Stimulated activated naive CD8-positive, alpha-beta T cell treated with anti-CD3 and anti-CD28 coated beads, Interleukin-15, amount 100 ng/mL, for 72 hours (primary cell): ENCODE measurements at regions not wholly inside any gene's neighbourhood (a gene's known extent, or its start where the extent isn't known, plus 50 kb on each side); places are given as distances from the start of the nearest gene placed in this dataset.
"Not testable (repeated sequence)": the region's sequence is repeated elsewhere in the genome, so short reads cannot be mapped to it uniquely, and the experiment has no call there.

Experiments used
- ATAC-seq: fragments of 150-1000 bp; cut with Tn5 transposase; 2 replicates; pipeline ENCODE4 v1.10.0; 2021; ENCODE audit warnings: mild to moderate bottlenecking, moderate library complexity
- DNase-seq, 2 donors: peaks; one replicate each; pipeline ENCODE4 v3.0.0; 2021 to 2022
- H3K27ac Mint-ChIP-seq, 2 donors: one replicate each; pipeline ENCODE4 v1.8.0; 2022; ENCODE audit warnings: mild to moderate bottlenecking in 2 of 2, mixed read lengths in 2 of 2, moderate library complexity in 2 of 2
- H3K27me3 Mint-ChIP-seq: one replicate; pipeline ENCODE4 v1.8.0; 2022; ENCODE audit warnings: mixed read lengths
- H3K4me1 Mint-ChIP-seq: one replicate; pipeline ENCODE4 v1.8.0; 2022; ENCODE audit warnings: mild to moderate bottlenecking, mixed read lengths
- H3K4me3 Mint-ChIP-seq, 2 donors: one replicate each; pipeline ENCODE4 v1.8.0; 2022; ENCODE audit warnings: mild to moderate bottlenecking in 2 of 2, mixed read lengths in 2 of 2, moderate library complexity in 1 of 2
- H3K9me3 Mint-ChIP-seq, 2 donors: one replicate each; pipeline ENCODE4 v1.8.0; 2022; ENCODE audit warnings: mixed read lengths in 2 of 2

- Mint-ChIP-seq H3K9me3 (peaks cover 9 to 16% of the 10 kb centered on the region in 2 donors), H3K4me3 (no peak overlapping the region), H3K4me1 (no peaks in the 10 kb centered on the region), H3K27me3 (peaks cover 28% of the 10 kb centered on the region), H3K27ac (no peak overlapping the region)
- DNase-seq: no peak
- ATAC-seq: no peak
These were observed 84.2 kb upstream of the RMP24 start for GRCh38 chr18:35888329-35888728.

DNA sequence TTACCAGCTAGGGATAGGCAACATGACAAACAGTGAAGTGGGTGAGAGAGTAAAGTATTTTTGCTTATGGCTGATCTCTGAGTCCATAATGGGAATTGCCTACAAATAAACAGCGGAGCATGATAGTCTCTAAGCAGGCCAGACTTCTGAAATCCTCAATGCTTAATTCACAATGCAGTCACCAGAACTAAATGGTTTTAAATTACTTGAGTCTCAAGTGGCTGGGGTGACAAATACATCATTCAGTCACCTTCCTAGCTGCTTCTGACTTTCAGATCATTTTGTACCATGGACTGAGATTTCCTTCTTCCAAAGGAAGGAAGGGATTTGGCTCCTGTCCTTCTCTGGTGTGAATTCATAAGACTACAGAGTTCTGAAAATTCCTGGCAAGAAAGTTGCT, 82.8 kb upstream of the RMP24 start:
- ATAC-seq (no peak), DNase-seq (no peak)
- Mint-ChIP-seq H3K9me3 (peaks cover 9 to 18% of the 10 kb centered on the region in 2 donors), H3K4me3 (no peak overlapping the region), H3K27me3 (peaks cover 28% of the 10 kb centered on the region), H3K27ac (no peak overlapping the region), H3K4me1 (no peaks in the 10 kb centered on the region)

GRCh38 chr18:35890323-35890722, 82.2 kb upstream of the RMP24 start:
- no peak overlapping the region for H3K27ac Mint-ChIP-seq
- H3K27me3 Mint-ChIP-seq: peaks cover 28% of the 10 kb centered on the region
- no peak for ATAC-seq

GRCh38 chr18:35892118-35892517, 80.4 kb upstream of the RMP24 start:
- Mint-ChIP-seq H3K27ac (no peak overlapping the region), H3K27me3 (peaks cover 28% of the 10 kb centered on the region), H3K4me3 (no peak overlapping the region), H3K4me1 (no peaks in the 10 kb centered on the region), H3K9me3 (peaks cover 9 to 18% of the 10 kb centered on the region in 2 donors)
- DNase-seq: no peak
- no peak for ATAC-seq

More at GRCh38 chr18:35890323-35890722, 82.2 kb upstream of the RMP24 start:
- no peak for DNase-seq
- Mint-ChIP-seq H3K4me1 (no peaks in the 10 kb centered on the region), H3K9me3 (peaks cover 9 to 18% of the 10 kb centered on the region in 2 donors), H3K4me3 (no peak overlapping the region)

DNA sequence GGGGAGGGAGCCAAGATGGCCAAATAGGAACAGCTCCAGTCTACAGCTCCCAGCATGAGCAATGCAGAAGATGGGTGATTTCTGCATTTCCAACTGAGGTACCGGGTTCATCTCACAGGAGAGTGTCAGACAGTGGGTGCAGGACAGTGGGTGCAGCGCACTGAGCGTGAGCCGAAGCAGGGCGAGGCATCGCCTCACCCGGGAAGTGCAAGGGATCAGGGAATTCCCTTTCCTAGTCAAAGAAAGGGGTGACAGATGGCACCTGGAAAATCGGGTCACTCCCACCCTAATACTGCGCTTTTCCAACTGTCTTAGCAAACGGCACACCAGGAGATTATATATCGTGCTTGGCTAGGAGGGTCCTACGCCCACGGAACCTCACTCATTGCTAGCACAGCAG, 75.0 kb upstream of the RMP24 start:
- not testable (repeated sequence) for ATAC-seq, DNase-seq, H3K4me3 Mint-ChIP-seq, H3K4me1 Mint-ChIP-seq, H3K27ac Mint-ChIP-seq
- Mint-ChIP-seq H3K27me3 (peaks cover 11% of the 10 kb centered on the region), H3K9me3 (peaks cover 0 to 14% of the 10 kb centered on the region in 2 donors)

GRCh38 chr18:35904389-35905037, 68.0 kb upstream of the RMP24 start:
- DNase-seq (no peak), ATAC-seq (peak; percentile 43)
- peaks cover 0 to 5% of the 10 kb centered on the region in 2 donors for H3K9me3 Mint-ChIP-seq
- H3K27ac Mint-ChIP-seq: no peak overlapping the region
- H3K4me1 Mint-ChIP-seq: no peaks in the 10 kb centered on the region
- peaks cover 11% of the 10 kb centered on the region for H3K27me3 Mint-ChIP-seq
- no peak overlapping the region for H3K4me3 Mint-ChIP-seq

DNA sequence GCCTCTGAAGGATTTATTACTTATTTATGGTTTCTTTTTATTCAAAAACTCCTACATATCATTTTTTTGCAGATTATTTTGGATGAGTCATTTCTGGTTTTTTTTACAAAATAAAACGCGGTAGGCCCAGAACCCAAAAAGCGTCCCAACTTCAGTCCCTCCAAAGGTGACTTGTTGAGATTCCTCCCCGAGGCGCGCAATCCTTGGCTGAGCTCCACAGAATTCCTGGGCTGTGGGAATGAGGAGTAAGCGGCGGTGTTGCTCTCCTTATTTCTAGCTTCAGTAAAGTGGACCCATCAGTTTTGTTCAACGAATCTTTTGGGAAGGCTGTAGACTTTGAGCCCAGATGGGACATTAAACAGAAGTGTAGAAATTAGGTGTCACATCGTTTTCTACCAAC, 67.0 kb upstream of the RMP24 start:
- Mint-ChIP-seq H3K27me3 (peaks cover 6% of the 10 kb centered on the region), H3K4me1 (no peaks in the 10 kb centered on the region), H3K9me3 (peaks cover 0 to under 1% of the 10 kb centered on the region in 2 donors), H3K4me3 (no peak overlapping the region), H3K27ac (no peak overlapping the region)
- ATAC-seq: no peak
- DNase-seq: no peak

- DNase-seq, H3K4me3 Mint-ChIP-seq, H3K27me3 Mint-ChIP-seq, H3K4me1 Mint-ChIP-seq, ATAC-seq, H3K27ac Mint-ChIP-seq, H3K9me3 Mint-ChIP-seq: not testable (repeated sequence)
These were observed 66.2 kb upstream of the RMP24 start for GRCh38 chr18:35906291-35906690.

- no peak for DNase-seq
- H3K4me1 Mint-ChIP-seq: no peaks in the 10 kb centered on the region
- no peaks in the 10 kb centered on the region for H3K27me3 Mint-ChIP-seq
- no peak for ATAC-seq
- no peak overlapping the region for H3K4me3 Mint-ChIP-seq
- H3K9me3 Mint-ChIP-seq: no peaks in the 10 kb centered on the region
- H3K27ac Mint-ChIP-seq: no peak overlapping the region
These were observed 62.2 kb upstream of the RMP24 start for GRCh38 chr18:35910327-35910726.

DNA sequence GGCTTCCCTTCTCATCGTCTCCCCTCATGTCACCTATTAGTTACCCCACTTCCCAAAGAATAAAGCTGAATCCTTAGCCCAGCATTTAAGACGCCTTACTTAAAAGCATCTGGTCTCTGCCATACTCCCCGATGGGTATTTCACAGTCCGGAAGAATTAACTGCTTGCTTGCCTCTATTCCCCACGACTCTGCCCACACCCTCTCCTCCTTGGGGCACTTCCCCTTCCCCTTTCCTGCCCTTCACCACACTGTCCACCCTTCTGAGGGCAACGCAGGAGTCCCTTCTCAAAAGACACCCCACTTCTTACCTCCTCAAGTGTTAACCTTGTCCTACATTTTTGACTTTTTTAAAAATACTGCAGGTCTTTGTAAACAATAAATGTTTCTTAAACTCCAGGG, 60.1 kb upstream of the RMP24 start:
- H3K27me3 Mint-ChIP-seq: no peaks in the 10 kb centered on the region
- no peak for ATAC-seq
- no peak for DNase-seq
- no peaks in the 10 kb centered on the region for H3K9me3 Mint-ChIP-seq
- no peak overlapping the region for H3K4me3 Mint-ChIP-seq
- H3K27ac Mint-ChIP-seq: no peak overlapping the region
- H3K4me1 Mint-ChIP-seq: no peaks in the 10 kb centered on the region

GRCh38 chr18:35915056-35915455, 57.4 kb upstream of the RMP24 start:
- DNase-seq (no peak), ATAC-seq (no peak)
- Mint-ChIP-seq H3K4me3 (no peak overlapping the region), H3K27ac (no peak overlapping the region), H3K4me1 (no peaks in the 10 kb centered on the region), H3K9me3 (no peaks in the 10 kb centered on the region), H3K27me3 (no peaks in the 10 kb centered on the region)

GRCh38 chr18:35917043-35917442, 55.4 kb upstream of the RMP24 start:
- no peaks in the 10 kb centered on the region for H3K27me3 Mint-ChIP-seq
- no peak overlapping the region for H3K27ac Mint-ChIP-seq
- no peak for DNase-seq
- H3K9me3 Mint-ChIP-seq: no peaks in the 10 kb centered on the region
- H3K4me1 Mint-ChIP-seq: no peaks in the 10 kb centered on the region
- no peak for ATAC-seq
- H3K4me3 Mint-ChIP-seq: no peak overlapping the region

GRCh38 chr18:35918564-35918963, 53.9 kb upstream of the RMP24 start:
- Mint-ChIP-seq H3K9me3 (no peaks in the 10 kb centered on the region), H3K27ac (no peak overlapping the region), H3K27me3 (no peaks in the 10 kb centered on the region), H3K4me1 (no peaks in the 10 kb centered on the region), H3K4me3 (no peak overlapping the region)
- no peak for DNase-seq
- ATAC-seq: no peak

DNA sequence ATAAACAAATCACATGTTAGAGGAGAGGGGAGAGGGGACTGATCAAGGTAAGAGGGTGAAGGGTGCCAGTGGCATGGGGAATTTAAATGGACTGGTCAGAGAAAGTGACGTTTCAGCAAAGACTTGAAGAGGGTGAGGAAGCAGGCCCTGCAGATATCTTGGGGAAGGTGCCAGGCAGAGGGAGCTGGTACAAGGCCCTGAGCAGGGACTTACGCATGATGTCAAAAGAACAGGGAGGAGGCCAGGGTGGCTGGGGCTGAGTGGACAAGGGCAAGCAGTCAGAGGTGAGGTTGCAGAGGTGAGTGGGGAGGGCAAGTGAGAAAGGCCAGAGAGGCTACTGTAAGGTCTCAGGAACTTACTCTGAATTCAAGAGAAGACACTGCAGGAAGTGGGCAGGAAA, 53.3 kb upstream of the RMP24 start:
- ATAC-seq (no peak), DNase-seq (no peak)
- Mint-ChIP-seq H3K27me3 (no peaks in the 10 kb centered on the region), H3K27ac (no peak overlapping the region), H3K4me1 (no peaks in the 10 kb centered on the region), H3K9me3 (no peaks in the 10 kb centered on the region), H3K4me3 (no peak overlapping the region)

GRCh38 chr18:35920623-35921022, 51.9 kb upstream of the RMP24 start:
- no peak overlapping the region for H3K27ac Mint-ChIP-seq
- no peaks in the 10 kb centered on the region for H3K4me1 Mint-ChIP-seq
- DNase-seq (no peak), ATAC-seq (no peak)
- no peak overlapping the region for H3K4me3 Mint-ChIP-seq
- no peaks in the 10 kb centered on the region for H3K9me3 Mint-ChIP-seq
- H3K27me3 Mint-ChIP-seq: no peaks in the 10 kb centered on the region
